RPMI8226 (cell line): ENCODE measurements at regions not wholly inside any gene's neighbourhood (a gene's known extent, or its start where the extent isn't known, plus 50 kb on each side); places are given as distances from the start of the nearest gene placed in this dataset.

Source experiments
- DNase-seq: peaks from one replicate; pipeline ENCODE4 v3.0.0-alpha.2; 2015

GRCh38 chrX:155679715-155680114 lies 67.0 kb upstream of the TMLHE start:
- no peak for DNase-seq

- no peak for DNase-seq
Observed at GRCh38 chrX:155673338-155673737, 60.6 kb upstream of the TMLHE start.

GRCh38 chrX:155666741-155667140 lies 54.0 kb upstream of the TMLHE start:
- no peak for DNase-seq
